Embryonic facial prominence (tissue), 1 donor: ENCODE measurements at regions not wholly inside any gene's neighbourhood (a gene's known extent, or its start where the extent isn't known, plus 50 kb on each side); places are given as distances from the start of the nearest gene placed in this dataset.
"Not testable (repeated sequence)": the region's sequence is repeated elsewhere in the genome, so short reads cannot be mapped to it uniquely, and the experiment has no call there.

ENCODE experiments used
- DNase-seq: peaks from one replicate; pipeline ENCODE4 v3.0.0-alpha.2; 2016; ENCODE audit errors: extremely low spot score

GRCh38 chr10:131033166-131034085 is 278.1 kb downstream of the TCERG1L start:
- DNase-seq: no peak

- DNase-seq: no peak
These were observed 277.1 kb downstream of the TCERG1L start for GRCh38 chr10:131034451-131034850.

- DNase-seq: no peak
These were observed 275.7 kb downstream of the TCERG1L start for GRCh38 chr10:131035779-131036178.

GRCh38 chr10:131038056-131038455 is 273.5 kb downstream of the TCERG1L start:
- no peak for DNase-seq

GRCh38 chr10:131041031-131041430 is 270.5 kb downstream of the TCERG1L start:
- DNase-seq: no peak

- DNase-seq: no peak
These were observed 270.1 kb downstream of the TCERG1L start for GRCh38 chr10:131041441-131041840.

GRCh38 chr10:131042015-131042414 is 269.5 kb downstream of the TCERG1L start:
- not testable (repeated sequence) for DNase-seq
